ENCODE measurements at regions not wholly inside any gene's neighbourhood (a gene's known extent, or its start where the extent isn't known, plus 50 kb on each side); places are given as distances from the start of the nearest gene placed in this dataset.

DNA sequence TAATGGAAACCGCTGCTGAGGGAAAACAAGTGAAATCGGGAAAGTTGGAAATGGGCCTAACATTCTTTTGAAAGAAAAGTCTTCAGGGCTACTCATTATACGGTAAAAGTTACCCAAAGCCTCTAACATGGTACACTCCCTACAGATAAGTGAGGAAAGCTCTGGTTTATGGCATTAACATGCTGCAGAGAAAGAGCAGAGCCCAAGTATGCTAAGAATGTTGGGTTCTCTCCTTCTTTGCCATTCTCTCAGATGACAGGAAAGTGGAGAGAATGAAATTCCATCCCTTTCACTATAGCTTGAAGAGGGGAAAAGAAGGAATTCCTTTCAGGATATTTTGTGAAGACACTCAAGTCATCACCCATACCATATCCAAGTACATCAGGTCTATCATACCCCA is 348.0 kb downstream of the SEC23A start:
- TF ChIP-seq, protein P1, sequence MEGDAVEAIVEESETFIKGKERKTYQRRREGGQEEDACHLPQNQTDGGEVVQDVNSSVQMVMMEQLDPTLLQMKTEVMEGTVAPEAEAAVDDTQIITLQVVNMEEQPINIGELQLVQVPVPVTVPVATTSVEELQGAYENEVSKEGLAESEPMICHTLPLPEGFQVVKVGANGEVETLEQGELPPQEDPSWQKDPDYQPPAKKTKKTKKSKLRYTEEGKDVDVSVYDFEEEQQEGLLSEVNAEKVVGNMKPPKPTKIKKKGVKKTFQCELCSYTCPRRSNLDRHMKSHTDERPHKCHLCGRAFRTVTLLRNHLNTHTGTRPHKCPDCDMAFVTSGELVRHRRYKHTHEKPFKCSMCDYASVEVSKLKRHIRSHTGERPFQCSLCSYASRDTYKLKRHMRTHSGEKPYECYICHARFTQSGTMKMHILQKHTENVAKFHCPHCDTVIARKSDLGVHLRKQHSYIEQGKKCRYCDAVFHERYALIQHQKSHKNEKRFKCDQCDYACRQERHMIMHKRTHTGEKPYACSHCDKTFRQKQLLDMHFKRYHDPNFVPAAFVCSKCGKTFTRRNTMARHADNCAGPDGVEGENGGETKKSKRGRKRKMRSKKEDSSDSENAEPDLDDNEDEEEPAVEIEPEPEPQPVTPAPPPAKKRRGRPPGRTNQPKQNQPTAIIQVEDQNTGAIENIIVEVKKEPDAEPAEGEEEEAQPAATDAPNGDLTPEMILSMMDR (IDR thresholded peaks at IDR 0.05): no peak
- no peak for TF ChIP-seq EZH2 (IDR thresholded peaks at IDR 0.05)
- no peak for TF ChIP-seq EZH2phosphoT487 (IDR thresholded peaks at IDR 0.05)

GRCh38 chr14:38752750-38753149 is 350.3 kb downstream of the SEC23A start:
- H3K4me1 ChIP-seq: peaks cover 5% of the 10 kb centered on the region
- no peak for TF ChIP-seq EZH2phosphoT487 (IDR thresholded peaks at IDR 0.05)
- no peak for TF ChIP-seq EZH2 (IDR thresholded peaks at IDR 0.05)
- TF ChIP-seq, protein P1 (IDR thresholded peaks at IDR 0.05): no peak
- H3K9me3 Mint-ChIP-seq: no peaks in the 10 kb centered on the region
- H3K27ac ChIP-seq: no peak overlapping the region
- H2AFZ ChIP-seq (replicated peaks): no peak overlapping the region
- H3K4me2 ChIP-seq: no peak overlapping the region
- no peak overlapping the region for H3K4me3 ChIP-seq
- no peaks in the 10 kb centered on the region for H3K27me3 ChIP-seq
- H3K36me3 ChIP-seq: no peaks in the 10 kb centered on the region
- no peaks in the 10 kb centered on the region for H3K79me2 ChIP-seq (ENCODE audit: low read depth)
- no peak overlapping the region for H3K4me3 Mint-ChIP-seq
- H3K9me3 ChIP-seq (ENCODE audit: low read depth): no peaks in the 10 kb centered on the region
- H3K27ac Mint-ChIP-seq: no peak overlapping the region
- peaks cover 6% of the 10 kb centered on the region for H3K4me1 Mint-ChIP-seq
- no peak for DNase-seq (ENCODE audit: low spot score)
- no peaks in the 10 kb centered on the region for H3F3A ChIP-seq (ENCODE audit: low read depth)
- H3K36me3 Mint-ChIP-seq: no peaks in the 10 kb centered on the region
- H3K9ac ChIP-seq: no peak overlapping the region
- no peaks in the 10 kb centered on the region for H4K20me1 ChIP-seq (ENCODE audit: low read depth)
- peaks cover 3% of the 10 kb centered on the region for H3K27me3 Mint-ChIP-seq (ENCODE audit: insufficient read depth, low read depth)

More for the DNA sequence above, 348.0 kb downstream of the SEC23A start:
- no peaks in the 10 kb centered on the region for H3K9me3 Mint-ChIP-seq
- Histone ChIP-seq H4K20me1 (ENCODE audit: low read depth) (no peaks in the 10 kb centered on the region), H3K4me3 (no peak overlapping the region), H2AFZ (replicated peaks) (peak overlapping the region; percentile 80), H3K9me3 (ENCODE audit: low read depth) (no peaks in the 10 kb centered on the region), H3K9ac (no peak overlapping the region), H3K4me1 (peaks cover 5% of the 10 kb centered on the region), H3K4me2 (no peak overlapping the region), H3F3A (ENCODE audit: low read depth) (no peaks in the 10 kb centered on the region), H3K79me2 (ENCODE audit: low read depth) (no peaks in the 10 kb centered on the region), H3K36me3 (no peaks in the 10 kb centered on the region), H3K27me3 (no peaks in the 10 kb centered on the region), H3K27ac (peak overlapping the region; percentile 14)
- H3K4me1 Mint-ChIP-seq: peaks cover 6% of the 10 kb centered on the region
- DNase-seq (ENCODE audit: low spot score): peak; percentile 33
- H3K27ac Mint-ChIP-seq: no peak overlapping the region
- peaks cover 3% of the 10 kb centered on the region for H3K27me3 Mint-ChIP-seq (ENCODE audit: insufficient read depth, low read depth)
- H3K4me3 Mint-ChIP-seq: no peak overlapping the region
- no peaks in the 10 kb centered on the region for H3K36me3 Mint-ChIP-seq

GRCh38 chr14:38752341-38752740 is 350.7 kb downstream of the SEC23A start:
- peaks cover 1% of the 10 kb centered on the region for H3K36me3 Mint-ChIP-seq

More at GRCh38 chr14:38752341-38752740, 350.7 kb downstream of the SEC23A start:
- Mint-ChIP-seq H3K4me1 (peaks cover 6% of the 10 kb centered on the region), H3K27ac (no peak overlapping the region), H3K4me3 (no peak overlapping the region), H3K9me3 (no peaks in the 10 kb centered on the region), H3K27me3 (ENCODE audit: insufficient read depth, low read depth) (peaks cover 3% of the 10 kb centered on the region)
- no peak overlapping the region for H3K4me3 ChIP-seq
- H3K4me1 ChIP-seq: peaks cover 5% of the 10 kb centered on the region
- no peaks in the 10 kb centered on the region for H3K79me2 ChIP-seq (ENCODE audit: low read depth)
- no peaks in the 10 kb centered on the region for H4K20me1 ChIP-seq (ENCODE audit: low read depth)
- H2AFZ ChIP-seq (replicated peaks): no peak overlapping the region
- no peaks in the 10 kb centered on the region for H3K9me3 ChIP-seq (ENCODE audit: low read depth)
- H3K27ac ChIP-seq: no peak overlapping the region
- no peaks in the 10 kb centered on the region for H3K27me3 ChIP-seq
- TF ChIP-seq EZH2 (IDR thresholded peaks at IDR 0.05) (no peak), EZH2phosphoT487 (IDR thresholded peaks at IDR 0.05) (no peak)
- TF ChIP-seq, protein P1 (IDR thresholded peaks at IDR 0.05): no peak
- H3F3A ChIP-seq (ENCODE audit: low read depth): no peaks in the 10 kb centered on the region
- no peak overlapping the region for H3K4me2 ChIP-seq
- no peaks in the 10 kb centered on the region for H3K36me3 ChIP-seq
- no peak overlapping the region for H3K9ac ChIP-seq
- DNase-seq (ENCODE audit: low spot score): no peak

Data from neural progenitor cell (in vitro differentiated cells).